ENCODE measurements at regions not wholly inside any gene's neighbourhood (a gene's known extent, or its start where the extent isn't known, plus 50 kb on each side); places are given as distances from the start of the nearest gene placed in this dataset.

GRCh38 chrX:10821293-10821692, 200.9 kb upstream of the MID1 start:
- no peak for DNase-seq

DNA sequence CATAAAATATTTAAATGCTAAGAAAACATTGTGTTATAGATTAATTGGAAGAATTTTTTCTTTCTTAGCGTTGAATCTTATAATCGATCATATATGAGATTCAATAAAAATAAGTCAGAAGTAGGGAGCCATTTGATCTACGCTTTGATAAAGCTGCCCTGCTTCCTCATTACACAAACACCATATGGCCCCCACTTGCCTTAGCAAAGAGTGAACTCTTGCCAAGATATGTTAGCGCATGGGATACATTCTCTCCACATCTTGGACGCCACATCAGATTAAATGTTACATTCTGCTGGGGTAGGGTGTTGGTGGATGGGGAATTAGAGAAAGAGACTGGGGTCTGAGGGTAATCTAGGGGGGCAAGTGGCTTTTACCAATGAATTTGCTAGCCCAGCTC, 207.7 kb upstream of the MID1 start:
- no peak for DNase-seq

DNA sequence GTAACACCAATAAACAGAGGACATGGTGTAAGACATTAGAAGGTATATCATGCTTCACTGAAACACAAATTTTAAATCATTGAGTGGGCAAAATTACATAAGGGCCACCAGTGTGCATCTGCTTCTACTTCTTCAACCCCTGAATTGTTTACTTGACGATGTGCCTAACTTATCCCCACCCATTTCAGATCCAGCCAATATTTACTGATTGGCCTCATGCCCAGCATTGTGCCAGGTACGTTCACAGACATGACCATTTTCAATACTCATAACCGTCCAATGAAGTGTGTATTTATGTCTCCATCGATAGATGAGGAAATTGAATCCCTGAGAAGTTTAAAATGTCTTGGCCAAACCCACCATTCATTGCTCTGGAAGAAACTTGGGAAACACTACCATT, 208.3 kb upstream of the MID1 start:
- no peak for DNase-seq

DNA sequence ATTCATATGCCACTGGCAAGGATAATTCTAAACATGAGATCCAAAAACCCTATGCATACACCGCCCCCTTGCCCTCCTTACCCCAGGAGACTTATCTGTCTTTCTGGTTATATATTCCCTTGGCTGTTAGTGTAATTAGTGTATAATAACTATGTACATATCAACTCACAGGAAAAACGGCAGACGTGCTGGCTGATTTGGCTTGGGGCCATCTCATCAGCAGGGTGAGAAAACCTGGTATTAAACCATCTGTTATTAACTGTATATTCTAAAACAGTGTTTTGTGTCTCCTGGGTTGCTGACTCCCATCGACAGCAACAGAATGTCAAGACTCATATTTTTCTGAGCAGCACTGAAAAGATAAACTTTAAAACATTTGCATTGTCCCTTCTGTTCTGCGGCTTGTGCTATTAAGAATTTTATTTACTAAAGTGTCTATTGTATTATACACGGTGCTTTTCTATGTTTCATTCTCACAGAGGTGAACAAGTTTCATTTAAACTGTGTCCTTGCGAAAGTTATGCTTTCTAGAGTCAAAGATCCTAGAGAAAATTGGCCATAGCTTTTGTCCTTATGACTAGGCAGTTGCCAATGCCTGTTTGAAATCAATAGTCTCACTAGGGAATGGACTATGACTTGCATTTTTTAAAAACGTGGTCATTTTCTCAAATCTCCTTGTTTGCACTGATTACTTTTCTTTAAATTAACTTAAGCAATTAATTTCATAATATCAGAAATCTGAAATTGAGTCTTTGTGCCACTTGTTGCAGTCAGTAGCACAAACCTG, 211.5 kb upstream of the MID1 start:
- DNase-seq: no peak

DNA sequence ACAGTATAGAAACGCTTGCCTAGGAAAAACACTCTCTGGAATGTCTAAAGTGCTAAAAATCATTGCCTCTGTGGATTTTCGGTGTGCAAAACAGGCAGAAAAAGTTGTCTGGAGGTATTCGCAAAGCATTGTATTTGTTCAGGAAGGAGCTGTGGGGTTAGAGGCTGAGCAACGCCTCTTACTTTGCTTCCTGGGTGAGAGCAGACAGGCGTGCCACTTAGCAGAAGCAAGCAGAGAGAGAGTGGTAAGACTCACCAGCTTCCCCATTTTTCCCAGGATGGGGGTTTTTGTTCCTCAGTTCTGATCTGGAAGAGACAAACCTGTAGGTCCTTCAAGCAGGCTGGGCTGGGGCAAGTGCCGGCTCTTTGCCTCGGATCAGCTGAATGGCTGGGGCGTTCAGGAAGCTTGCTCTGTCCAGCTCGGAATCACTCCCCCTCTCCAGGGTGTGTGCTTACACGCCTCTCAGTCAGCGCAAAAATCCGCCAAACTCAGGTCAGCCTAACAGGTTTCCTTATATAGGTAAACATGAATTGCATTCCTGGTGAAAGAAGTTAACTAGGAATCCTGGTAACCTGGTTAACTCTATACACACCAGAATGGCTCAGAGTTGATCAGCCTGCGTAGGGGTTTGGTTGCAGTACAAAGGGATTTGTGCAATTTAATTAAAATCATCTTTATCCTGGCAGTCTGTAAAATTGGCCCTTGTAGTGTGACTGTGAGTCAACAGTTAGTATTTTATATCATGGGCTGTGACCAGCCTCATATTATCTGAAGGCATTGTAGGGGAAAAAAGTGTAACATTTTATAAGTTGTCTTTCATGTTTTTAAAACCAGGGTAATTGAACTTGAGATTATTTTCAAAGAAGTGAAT, 213.1 kb upstream of the MID1 start:
- no peak for DNase-seq

DNA sequence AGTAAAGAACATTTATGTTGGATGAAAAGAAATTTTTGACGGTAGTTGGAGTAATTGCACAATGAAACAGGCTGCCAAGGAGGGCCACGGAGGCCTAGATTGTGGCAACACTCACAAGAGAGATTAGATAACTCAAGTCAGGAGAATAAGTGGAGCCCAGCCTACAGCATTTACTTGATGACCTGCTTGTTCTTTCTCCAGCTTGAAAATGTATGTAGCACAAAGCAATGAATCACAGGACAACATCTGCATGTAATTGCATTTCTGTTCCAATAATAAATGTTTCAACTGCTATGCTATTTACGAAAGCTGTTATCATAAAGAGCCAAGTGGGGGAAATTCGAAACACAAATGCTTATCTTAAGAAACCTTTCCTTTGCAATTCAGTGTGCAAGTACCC, 221.2 kb upstream of the MID1 start:
- no peak for DNase-seq

DNA sequence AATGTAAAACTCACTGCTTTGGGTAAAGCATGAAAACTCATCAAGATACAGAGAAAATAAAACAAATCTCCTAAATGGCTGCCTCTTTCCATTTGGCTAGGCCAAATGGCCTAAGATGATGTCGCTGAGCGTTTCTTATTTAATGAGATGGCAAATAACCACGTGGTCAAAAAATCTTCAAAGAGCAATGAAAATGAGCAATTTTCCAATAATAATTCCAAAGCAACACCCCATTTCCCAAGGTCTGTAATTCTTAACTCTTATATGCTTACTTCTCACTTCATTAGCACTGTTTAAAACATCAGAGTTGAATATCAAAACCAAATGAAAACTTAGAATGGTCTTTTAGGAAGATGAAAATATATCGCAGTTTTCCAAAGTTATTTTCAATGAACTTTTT, 222.3 kb upstream of the MID1 start:
- no peak for DNase-seq

GRCh38 chrX:10847333-10847732, 226.9 kb upstream of the MID1 start:
- DNase-seq: no peak

GRCh38 chrX:10851809-10852208, 231.4 kb upstream of the MID1 start:
- DNase-seq: no peak

GRCh38 chrX:10854594-10854993, 234.2 kb upstream of the MID1 start:
- no peak for DNase-seq

DNA sequence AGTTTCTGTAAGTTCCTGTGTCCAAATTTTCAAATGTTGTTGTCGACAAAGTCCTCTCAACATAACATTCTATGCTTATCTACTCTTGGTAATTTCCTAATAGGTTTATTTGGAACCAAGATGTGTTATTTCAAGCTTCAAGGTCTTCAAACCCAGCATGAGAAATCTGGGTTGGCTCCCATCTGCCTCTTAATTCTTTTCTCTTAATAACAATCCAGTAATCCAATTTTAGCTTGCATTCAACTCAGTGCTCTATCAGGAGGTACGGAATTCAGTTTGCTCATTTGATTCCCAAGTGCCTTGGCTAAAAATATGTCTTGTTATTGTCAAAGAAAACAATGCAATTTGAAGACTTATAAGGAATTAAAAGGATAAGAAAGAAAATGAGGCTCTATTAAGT, 235.5 kb upstream of the MID1 start:
- no peak for DNase-seq

DNA sequence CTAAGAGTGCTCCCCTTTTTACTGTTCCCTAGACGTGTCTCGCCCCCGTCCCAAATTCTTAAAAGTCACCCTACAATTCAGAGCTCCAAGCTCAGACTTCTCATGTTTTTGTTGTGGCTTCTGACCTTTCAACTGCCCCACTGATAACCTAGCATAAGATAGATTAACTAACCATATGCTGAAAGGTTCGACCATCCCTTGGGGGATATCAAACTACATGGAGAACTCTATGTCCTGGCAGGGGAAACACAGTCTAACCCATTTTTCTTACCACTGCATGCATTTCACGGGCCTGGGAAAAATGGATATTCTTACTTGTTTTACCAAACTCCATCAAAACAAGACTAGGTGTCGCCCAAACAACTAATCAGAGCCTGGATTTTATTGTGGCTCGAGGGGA, 236.4 kb upstream of the MID1 start:
- no peak for DNase-seq

DNA sequence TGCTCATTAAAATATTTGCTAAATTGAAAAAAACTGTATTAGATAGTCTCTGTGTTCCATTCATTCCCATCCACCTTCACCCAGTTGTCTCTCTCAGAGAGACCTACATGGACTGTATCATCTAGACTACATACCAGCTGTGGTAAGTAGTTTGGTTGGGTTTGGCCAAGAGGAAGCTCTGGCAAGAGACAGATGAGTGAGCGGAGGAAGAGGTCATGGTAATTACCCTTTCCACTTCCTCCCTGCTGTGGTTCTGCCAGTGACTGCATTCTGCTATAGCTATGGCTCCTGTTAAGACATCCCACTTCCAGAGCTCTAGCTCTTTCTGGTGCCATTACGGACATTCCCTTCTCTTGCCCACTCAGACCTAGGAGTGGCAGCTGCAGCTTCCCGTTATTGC, 239.0 kb upstream of the MID1 start:
- DNase-seq: no peak

- DNase-seq: no peak
Measured at GRCh38 chrX:10875995-10876394, 235.1 kb upstream of the HCCS start.

DNA sequence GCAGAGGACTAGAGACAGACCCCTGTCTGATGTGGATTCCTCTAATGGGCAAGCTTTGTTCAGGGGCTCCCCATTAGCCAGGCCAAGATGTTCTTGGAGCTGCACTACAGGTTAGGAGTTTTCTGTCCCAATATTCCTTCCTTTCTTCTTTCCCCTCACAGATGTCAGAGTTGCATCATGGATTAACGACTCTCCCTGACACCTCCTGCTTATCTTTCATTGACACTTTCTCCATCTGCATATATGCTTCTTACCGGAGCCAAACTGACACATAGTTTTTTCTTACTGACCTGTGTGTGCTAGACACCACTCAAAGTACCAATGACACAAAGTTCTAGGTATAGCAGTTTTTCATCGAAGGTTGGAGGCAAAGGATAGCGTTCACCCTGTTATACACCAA, 228.6 kb upstream of the HCCS start:
- DNase-seq: no peak

- DNase-seq: no peak
Measured at GRCh38 chrX:10884246-10884645, 226.9 kb upstream of the HCCS start.

GRCh38 chrX:10892621-10893225, 218.4 kb upstream of the HCCS start:
- no peak for DNase-seq

DNA sequence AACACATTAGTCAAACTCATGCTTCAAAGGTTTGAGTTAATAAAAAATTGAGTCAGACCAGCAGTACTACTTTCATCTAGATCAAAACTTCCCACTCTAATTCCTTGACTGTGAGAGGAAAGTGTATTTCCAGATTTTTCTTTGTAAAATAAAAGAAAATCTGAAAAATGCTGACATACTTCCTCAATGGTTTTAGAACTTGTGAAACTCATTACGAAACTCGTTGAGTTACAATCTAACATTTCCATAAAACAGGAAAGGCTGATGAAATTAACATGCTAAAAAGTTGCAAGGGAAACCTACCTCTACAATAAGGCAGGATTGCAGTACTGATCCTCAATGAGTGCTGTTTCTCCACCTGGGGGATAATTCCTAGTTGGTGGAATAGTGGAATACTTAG, 217.8 kb upstream of the HCCS start:
- DNase-seq: no peak

DNA sequence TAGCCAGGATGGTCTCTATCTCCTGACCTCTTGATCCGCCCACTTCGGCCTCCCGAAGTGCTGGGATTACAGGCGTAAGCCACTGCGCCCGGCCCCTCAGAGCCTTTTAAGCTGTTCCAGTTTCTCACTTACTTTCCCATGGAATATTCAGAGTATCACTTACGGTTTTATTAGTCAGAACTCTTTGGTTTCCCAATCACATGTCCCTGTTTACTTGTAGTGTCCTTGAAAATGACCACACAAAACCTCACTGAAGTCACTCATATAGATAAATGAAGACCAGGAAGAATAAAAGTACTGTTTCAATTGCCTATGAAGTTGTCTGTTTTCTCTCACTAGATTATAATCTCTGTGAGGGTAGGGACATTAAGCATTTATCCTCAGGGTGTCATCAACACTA, 217.2 kb upstream of the HCCS start:
- DNase-seq: no peak

DNA sequence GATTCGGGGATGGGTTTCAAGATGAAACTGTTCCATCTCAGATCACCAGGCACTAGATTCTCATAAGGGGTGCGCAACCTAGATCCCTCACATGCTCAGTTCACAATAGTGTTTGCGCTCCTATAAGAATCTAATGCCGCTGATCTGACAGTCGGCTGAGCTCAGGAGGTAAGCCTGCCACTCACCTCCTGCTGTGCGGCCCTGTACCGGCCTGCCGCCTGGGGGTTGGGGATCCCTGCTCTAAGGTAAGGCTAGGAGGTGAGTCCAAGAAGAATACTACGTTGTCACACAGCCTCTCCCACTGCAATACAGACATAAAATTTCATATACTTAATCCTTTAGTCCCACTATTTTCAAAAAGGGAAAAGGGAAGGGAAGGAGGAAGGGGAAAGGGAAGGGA, 213.4 kb upstream of the HCCS start:
- no peak for DNase-seq

- no peak for DNase-seq
Measured at GRCh38 chrX:10900585-10901289, 210.4 kb upstream of the HCCS start.

GRCh38 chrX:10901290-10901633, 209.9 kb upstream of the HCCS start:
- DNase-seq: no peak

DNA sequence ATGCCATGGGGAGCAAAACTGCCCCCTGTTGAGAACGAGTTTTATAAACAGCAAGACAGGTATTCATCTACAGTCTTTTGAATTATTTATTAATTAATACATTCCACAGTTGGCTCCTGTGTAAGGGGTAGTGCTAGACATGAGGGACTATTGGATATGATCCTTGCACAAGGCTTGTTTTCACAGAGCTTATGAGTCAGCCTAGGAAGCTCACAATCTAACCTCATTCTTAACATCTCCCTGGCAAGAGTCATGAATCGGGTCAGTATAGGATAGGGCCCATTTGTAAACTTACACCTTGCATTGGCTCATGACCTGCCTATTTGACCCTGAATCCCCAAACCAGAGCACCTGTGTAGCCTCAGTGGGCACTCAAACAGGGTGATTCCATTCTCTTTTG, 209.1 kb upstream of the HCCS start:
- no peak for DNase-seq

Measured in hippocampal formation (tissue), 2 donors.